Small intestine (tissue), 7 donors: ENCODE measurements at regions not wholly inside any gene's neighbourhood (a gene's known extent, or its start where the extent isn't known, plus 50 kb on each side); places are given as distances from the start of the nearest gene placed in this dataset.

Experiments
- DNase-seq, 2 donors: peaks; one replicate each; pipeline versions ENCODE4 v3.0.0 to v3.0.0-alpha.2; 2013
- FAIRE-seq: peaks from 2 replicates; lab custom pipeline; 2012; peaks lifted over from hg19 to GRCh38; lab: Jason Lieb, UNC
- H3K27ac ChIP-seq, 3 donors: one replicate each; pipeline ENCODE4 v1.5.1; 2013; ENCODE audit warnings: low read length in 2 of 3, mild to moderate bottlenecking in 2 of 3, control low read depth in 1 of 3, inconsistent platforms in 1 of 3, low read depth in 1 of 3, moderate library complexity in 1 of 3
- H3K27me3 ChIP-seq, 3 donors: one replicate each; pipeline ENCODE4 v1.6.1; 2013; ENCODE audit warnings: low read length in 3 of 3, inconsistent platforms in 1 of 3; ENCODE audit not compliant: control insufficient read depth in 3 of 3, insufficient read depth in 3 of 3
- H3K36me3 ChIP-seq, 3 donors: one replicate each; pipeline ENCODE4 v1.6.1; 2013; ENCODE audit warnings: low read length in 3 of 3, inconsistent platforms in 1 of 3, low read depth in 1 of 3, mild to moderate bottlenecking in 1 of 3, moderate library complexity in 1 of 3; ENCODE audit not compliant: control insufficient read depth in 3 of 3, insufficient read depth in 2 of 3
- H3K4me1 ChIP-seq, 3 donors: one replicate each; pipeline ENCODE4 v1.6.1; 2013; ENCODE audit warnings: low read length in 2 of 3, inconsistent platforms in 1 of 3, low read depth in 1 of 3, mild to moderate bottlenecking in 1 of 3, moderate library complexity in 1 of 3; ENCODE audit not compliant: control insufficient read depth in 3 of 3, insufficient read depth in 2 of 3
- H3K4me3 ChIP-seq, 3 donors: one replicate each; pipeline ENCODE4 v1.5.1; 2013; ENCODE audit warnings: low read length in 3 of 3, control low read depth in 1 of 3, inconsistent platforms in 1 of 3, low read depth in 1 of 3, mild to moderate bottlenecking in 1 of 3, moderate library complexity in 1 of 3
- H3K9me3 ChIP-seq, 2 donors: one replicate each; pipeline ENCODE4 v1.6.1; 2013; ENCODE audit warnings: low read depth in 1 of 2, low read length in 1 of 2; ENCODE audit not compliant: control insufficient read depth in 2 of 2, insufficient read depth in 1 of 2
- WGBS, 3 donors: extraction: QIAGEN DNeasy Blood & Tissue Kit; methylation state at CpG; one replicate each; pipeline ENCODE4 v1.1.7; 2013; 5-methylcytosine and 5-hydroxymethylcytosine counted together
- donor health status: healthy with polysubstance abuse.
- donor health status: control.
- donor health status: control.
- donor health status: Bipolar disorder and iron deficiency.
- donor health status: healthy.

GRCh38 chr16:51449441-51449840 is 298.4 kb upstream of the SALL1 start:
- Histone ChIP-seq H3K27me3 (peaks cover 0 to 2% (median 0%) of the 10 kb centered on the region in 3 donors), H3K4me3 (no peak overlapping the region), H3K27ac (no peak overlapping the region), H3K9me3 (no peaks in the 10 kb centered on the region), H3K36me3 (no peaks in the 10 kb centered on the region), H3K4me1 (no peaks in the 10 kb centered on the region)
- no peak for DNase-seq
- 39 to 50% (median 41%) methylated on average over 8 of the region's 8 CpGs for WGBS, 3 donors
- FAIRE-seq = no peak

- Histone ChIP-seq H3K27ac (no peak overlapping the region), H3K4me3 (no peak overlapping the region), H3K9me3 (no peaks in the 10 kb centered on the region), H3K36me3 (no peaks in the 10 kb centered on the region), H3K4me1 (no peaks in the 10 kb centered on the region), H3K27me3 (peaks cover 0 to 7% (median 1%) of the 10 kb centered on the region in 3 donors)
- WGBS, 3 donors = 59 to 69% (median 68%) methylated on average over 4 of the region's 4 CpGs
- DNase-seq (no peak), FAIRE-seq (no peak)
Measured at GRCh38 chr16:51445250-51445649, 294.2 kb upstream of the SALL1 start.

- no peak for DNase-seq
- Histone ChIP-seq H3K27me3 (peaks cover 0 to 14% (median 5%) of the 10 kb centered on the region in 3 donors), H3K4me3 (no peak overlapping the region), H3K27ac (no peak overlapping the region), H3K4me1 (no peaks in the 10 kb centered on the region), H3K9me3 (no peaks in the 10 kb centered on the region), H3K36me3 (no peaks in the 10 kb centered on the region)
- FAIRE-seq = no peak
- 81 to 86% (median 85%) methylated on average over 1 of the region's 1 CpG for WGBS, 3 donors
Measured at GRCh38 chr16:51443934-51444333, 292.9 kb upstream of the SALL1 start.

- H3K27me3 ChIP-seq = peaks cover 0 to 14% (median 5%) of the 10 kb centered on the region in 3 donors
- DNase-seq = no peak
- no peaks in the 10 kb centered on the region for H3K4me1 ChIP-seq
- H3K4me3 ChIP-seq = no peak overlapping the region
- no peaks in the 10 kb centered on the region for H3K36me3 ChIP-seq
- no peak overlapping the region for H3K27ac ChIP-seq
- FAIRE-seq = no peak
- WGBS, 3 donors = 60 to 64% (median 61%) methylated on average over 8 of the region's 8 CpGs
- H3K9me3 ChIP-seq = no peaks in the 10 kb centered on the region
Measured at GRCh38 chr16:51442141-51442870, 291.2 kb upstream of the SALL1 start.

GRCh38 chr16:51440131-51440889 is 289.2 kb upstream of the SALL1 start:
- no peaks in the 10 kb centered on the region for H3K4me1 ChIP-seq
- no peak overlapping the region for H3K4me3 ChIP-seq
- FAIRE-seq (no peak), DNase-seq (no peak)
- no peak overlapping the region for H3K27ac ChIP-seq
- WGBS, 3 donors = 23 to 25% (median 23%) methylated on average over 14 of the region's 14 CpGs
- peaks cover 0 to 14% (median 5%) of the 10 kb centered on the region in 3 donors for H3K27me3 ChIP-seq
- H3K36me3 ChIP-seq = no peaks in the 10 kb centered on the region
- H3K9me3 ChIP-seq = no peaks in the 10 kb centered on the region

GRCh38 chr16:51439271-51439670 is 288.2 kb upstream of the SALL1 start:
- peaks cover 0 to 14% (median 5%) of the 10 kb centered on the region in 3 donors for H3K27me3 ChIP-seq
- WGBS, 3 donors = 57 to 71% (median 66%) methylated on average over 5 of the region's 5 CpGs
- no peak for FAIRE-seq

GRCh38 chr16:51436742-51437141 is 285.7 kb upstream of the SALL1 start:
- Histone ChIP-seq H3K27ac (no peak overlapping the region), H3K9me3 (no peaks in the 10 kb centered on the region), H3K27me3 (peaks cover 0 to 16% (median 5%) of the 10 kb centered on the region in 3 donors), H3K4me1 (no peaks in the 10 kb centered on the region), H3K36me3 (no peaks in the 10 kb centered on the region), H3K4me3 (no peak overlapping the region)
- 44 to 79% (median 57%) methylated on average over 1 of the region's 1 CpG for WGBS, 3 donors
- DNase-seq (no peak), FAIRE-seq (no peak)

More at GRCh38 chr16:51439271-51439670, 288.2 kb upstream of the SALL1 start:
- Histone ChIP-seq H3K9me3 (no peaks in the 10 kb centered on the region), H3K4me3 (no peak overlapping the region), H3K27ac (no peak overlapping the region), H3K4me1 (no peaks in the 10 kb centered on the region), H3K36me3 (no peaks in the 10 kb centered on the region)
- DNase-seq = no peak

GRCh38 chr16:51434567-51435198 is 283.6 kb upstream of the SALL1 start:
- 58 to 68% (median 60%) methylated on average over 9 of the region's 9 CpGs for WGBS, 3 donors
- DNase-seq = no peak

More at GRCh38 chr16:51434567-51435198, 283.6 kb upstream of the SALL1 start:
- H3K36me3 ChIP-seq = no peaks in the 10 kb centered on the region
- H3K27me3 ChIP-seq = peaks cover 0 to 3% (median 0%) of the 10 kb centered on the region in 3 donors
- no peaks in the 10 kb centered on the region for H3K4me1 ChIP-seq
- FAIRE-seq = no peak
- no peak overlapping the region for H3K27ac ChIP-seq
- H3K9me3 ChIP-seq = no peaks in the 10 kb centered on the region
- no peak overlapping the region for H3K4me3 ChIP-seq
